HG02759 (cell line): ENCODE measurements at regions not wholly inside any gene's neighbourhood (a gene's known extent, or its start where the extent isn't known, plus 50 kb on each side); places are given as distances from the start of the nearest gene placed in this dataset.

Experiments
- ATAC-seq: cut with Tn5 transposase; IDR thresholded peaks from one replicate; pipeline ENCODE4 v1.9.1; 2021; ENCODE audit warnings: mild to moderate bottlenecking, moderate library complexity; ENCODE audit not compliant: unreplicated experiment

DNA sequence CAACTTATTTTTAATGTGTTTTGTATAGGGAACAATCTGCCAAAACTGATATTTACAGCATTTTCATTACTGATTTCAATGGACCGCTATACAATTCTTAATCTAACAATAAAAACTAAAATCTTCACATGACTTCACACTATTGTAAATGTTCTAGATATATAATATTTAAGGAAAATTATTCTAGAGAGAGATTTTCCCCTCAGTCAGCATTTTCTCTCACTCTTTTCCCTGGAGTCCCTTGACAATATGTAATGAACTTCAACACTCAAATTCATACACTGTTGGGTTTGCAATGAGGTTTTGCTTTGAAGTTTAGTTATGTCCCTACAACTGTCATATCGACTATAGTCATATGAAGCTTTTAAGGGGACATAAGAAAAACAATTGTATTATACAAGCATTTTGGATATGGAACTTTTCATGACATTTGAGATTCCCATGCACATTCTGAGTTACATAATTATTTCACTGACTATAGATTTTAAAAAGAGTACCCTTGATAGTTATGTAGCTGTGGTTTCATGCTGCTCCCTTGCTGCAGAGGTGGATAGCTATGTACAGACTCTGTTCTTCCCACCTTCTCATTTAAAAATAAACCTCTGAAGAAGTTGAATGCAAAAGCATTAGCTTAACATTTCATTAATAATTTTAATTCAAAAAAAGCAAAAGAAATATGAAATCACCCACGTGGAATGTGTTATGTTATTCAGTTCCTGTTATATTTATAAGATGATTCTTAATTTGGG is 338.5 kb downstream of the AKAIN1 start:
- ATAC-seq: no peak

DNA sequence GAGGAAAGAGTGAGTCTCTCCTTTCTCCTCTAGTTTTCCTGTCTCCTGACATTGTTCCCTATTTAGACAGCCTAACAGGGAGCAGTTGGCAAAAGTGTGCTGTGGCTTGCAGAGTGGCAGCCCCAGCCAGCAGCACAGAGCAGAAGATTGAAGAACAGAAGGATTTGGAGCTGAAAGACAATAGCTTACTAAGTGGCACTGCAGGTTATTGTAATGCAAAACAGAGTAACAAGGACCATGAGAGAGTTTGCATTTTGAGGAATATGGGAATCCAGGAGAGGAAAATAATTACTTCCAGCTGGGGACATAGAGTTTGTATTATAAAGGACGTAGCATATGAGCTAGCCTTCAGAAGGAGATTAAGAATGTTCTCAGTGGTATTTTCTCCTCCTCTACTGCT is 342.4 kb downstream of the AKAIN1 start:
- no peak for ATAC-seq

DNA sequence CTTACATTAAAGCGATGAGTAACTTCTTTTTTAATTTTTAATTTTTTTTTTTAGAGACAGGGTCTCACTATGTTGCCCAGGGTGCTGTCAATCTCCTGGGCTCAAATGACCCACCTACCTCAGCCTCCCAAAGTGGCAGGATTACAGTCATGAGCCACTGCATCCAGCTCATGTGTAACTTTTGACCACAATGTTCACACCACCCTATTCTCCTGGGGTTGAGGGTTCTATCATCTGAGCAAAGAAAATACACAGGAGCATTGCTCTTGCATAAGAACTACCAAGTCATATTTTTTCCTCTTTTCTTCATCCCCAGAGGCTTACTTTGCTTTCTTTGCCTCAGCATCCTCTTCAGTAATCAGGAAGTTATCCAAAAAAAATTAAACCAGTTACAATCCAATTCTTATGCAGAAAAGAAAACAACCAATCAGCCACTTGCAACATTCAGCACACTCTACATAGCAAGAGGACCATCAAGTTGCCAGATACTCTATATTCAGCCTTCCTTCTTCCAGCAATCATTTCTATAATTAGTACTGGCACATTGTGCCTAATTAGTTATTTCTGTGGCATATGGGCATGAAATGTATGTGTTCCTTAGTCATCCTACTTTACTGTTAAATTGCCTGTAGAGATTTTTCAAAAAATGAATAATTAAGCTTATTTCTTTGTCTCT is 345.6 kb downstream of the AKAIN1 start:
- no peak for ATAC-seq

DNA sequence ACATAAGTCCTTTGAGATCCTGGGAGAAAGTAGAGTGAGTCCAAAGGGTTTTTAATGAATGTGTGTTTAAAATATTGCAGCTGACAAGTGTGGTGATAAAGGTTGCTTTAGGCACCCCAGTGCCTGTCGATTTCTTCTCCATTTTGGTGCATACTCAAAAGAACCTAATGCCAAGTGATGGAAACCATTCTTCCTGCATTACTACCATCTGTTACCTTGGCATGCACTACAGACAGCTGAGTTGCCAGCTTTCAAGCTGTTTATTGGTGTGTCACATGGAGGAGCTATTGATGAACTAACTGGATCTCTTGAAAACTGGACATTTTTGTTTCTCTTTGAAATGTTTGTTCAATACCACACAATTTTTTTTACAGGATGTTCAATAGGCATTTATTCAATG is 350.0 kb downstream of the AKAIN1 start:
- no peak for ATAC-seq

DNA sequence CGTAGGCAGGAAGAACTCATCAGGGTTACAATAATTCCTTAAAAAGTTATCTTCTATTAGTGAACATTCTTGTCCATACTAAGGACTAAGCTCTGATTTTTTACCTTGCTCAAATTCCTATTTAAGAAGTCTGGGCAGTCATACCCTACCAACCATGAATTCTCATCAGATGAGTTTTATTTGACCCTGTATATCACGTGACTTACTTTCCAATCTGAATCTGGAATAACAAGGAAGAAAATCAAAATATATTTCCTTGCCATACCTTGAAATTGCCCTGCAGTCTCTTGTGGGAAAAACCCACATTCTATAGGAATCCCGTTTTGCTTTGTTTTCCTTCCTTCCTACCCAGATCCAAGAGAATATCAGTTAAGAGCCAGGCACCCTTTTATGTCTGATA is 352.7 kb downstream of the AKAIN1 start:
- ATAC-seq: no peak

DNA sequence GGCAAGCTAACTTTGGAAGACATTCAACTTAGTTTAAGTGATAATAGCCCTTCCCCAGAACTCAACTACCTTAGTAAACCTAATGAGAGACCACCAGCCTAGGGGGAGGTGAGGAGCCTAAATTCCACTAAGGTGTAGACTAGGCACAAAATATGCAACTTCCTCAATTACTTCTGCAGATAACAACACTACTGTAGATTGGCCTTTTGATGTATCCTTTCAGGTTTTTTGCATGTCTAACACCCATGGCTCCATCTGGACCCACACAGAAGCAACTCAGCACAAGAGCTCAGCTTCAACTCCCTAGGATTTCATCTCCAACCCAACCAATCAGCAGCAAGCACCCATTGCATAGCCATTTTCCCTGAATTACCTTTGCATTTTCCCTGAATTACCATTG is 353.3 kb downstream of the AKAIN1 start:
- no peak for ATAC-seq

DNA sequence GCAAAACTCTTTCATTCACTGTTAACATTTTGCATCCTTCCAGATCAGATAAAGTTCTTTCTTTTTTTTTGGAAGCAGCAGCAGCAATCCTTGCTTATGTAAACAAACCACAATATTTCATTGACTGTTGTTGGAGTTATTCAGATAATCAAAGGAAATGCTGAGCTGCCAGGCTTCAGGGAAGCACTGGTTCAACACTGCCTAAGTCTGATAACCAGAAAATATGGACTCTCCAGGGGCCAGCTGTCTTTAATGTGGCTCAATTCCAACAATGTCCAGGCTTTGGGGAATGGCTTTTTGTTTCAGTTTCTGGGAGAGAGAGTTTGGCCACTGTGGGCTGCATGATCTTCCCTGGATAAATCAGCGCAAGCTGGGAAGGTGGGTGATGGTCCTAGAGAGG is 354.3 kb downstream of the AKAIN1 start:
- ATAC-seq: no peak

DNA sequence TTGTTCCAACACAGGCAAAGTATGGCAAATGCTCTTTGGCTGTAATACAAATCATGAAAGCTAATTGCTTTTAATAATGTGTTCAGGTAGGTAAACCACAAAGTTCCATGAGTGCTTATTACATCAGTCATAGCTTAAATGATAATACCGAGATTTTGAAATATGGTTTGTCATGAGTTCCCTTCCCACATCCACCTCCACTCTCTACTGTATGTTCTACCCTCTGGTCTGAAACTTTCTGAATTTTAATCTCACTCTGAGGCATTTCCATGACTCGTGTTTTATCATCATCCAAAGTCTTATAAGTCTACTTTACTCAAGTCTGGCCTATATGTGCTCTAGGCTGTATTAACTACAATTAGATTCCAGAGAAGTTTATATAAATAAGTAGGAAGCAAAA is 354.8 kb downstream of the AKAIN1 start:
- ATAC-seq: no peak

DNA sequence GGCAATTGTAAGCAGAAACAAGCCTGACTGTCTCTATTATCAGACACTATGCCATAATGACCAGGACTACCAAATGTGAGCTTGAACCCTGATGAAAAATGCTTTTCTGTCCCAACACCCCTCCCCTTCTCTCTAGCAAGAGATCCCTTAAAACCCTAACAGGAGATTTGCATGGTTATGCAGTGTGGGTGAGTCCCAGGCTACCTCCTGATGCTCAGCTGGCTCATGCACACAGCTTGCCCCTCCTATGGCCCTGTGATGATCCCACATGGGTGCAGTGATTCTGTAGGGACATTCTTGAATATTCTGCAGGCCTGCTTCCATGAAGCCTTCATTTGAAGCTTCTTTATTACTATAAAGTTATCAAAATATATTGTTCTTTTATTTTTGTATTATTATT is 357.4 kb downstream of the AKAIN1 start:
- ATAC-seq: no peak

DNA sequence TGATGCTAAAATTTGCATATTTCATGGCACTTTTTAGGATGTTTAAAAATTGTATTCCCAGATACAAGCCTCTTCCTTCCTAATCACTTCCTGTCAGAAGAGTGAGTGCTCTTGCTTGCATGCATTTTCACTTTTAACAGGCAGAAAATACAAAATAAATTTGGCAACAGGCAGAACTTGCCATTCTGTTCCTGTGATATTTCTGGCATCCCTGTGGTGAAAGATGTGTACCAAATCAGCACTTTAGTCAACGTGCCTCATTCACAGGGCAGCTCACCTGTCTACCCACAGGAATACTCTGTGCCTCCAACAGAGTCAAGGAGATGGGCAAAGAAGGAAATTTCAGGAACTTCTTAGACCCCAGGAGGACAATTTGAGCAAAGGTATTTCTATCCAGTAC is 360.9 kb downstream of the AKAIN1 start:
- ATAC-seq: no peak

DNA sequence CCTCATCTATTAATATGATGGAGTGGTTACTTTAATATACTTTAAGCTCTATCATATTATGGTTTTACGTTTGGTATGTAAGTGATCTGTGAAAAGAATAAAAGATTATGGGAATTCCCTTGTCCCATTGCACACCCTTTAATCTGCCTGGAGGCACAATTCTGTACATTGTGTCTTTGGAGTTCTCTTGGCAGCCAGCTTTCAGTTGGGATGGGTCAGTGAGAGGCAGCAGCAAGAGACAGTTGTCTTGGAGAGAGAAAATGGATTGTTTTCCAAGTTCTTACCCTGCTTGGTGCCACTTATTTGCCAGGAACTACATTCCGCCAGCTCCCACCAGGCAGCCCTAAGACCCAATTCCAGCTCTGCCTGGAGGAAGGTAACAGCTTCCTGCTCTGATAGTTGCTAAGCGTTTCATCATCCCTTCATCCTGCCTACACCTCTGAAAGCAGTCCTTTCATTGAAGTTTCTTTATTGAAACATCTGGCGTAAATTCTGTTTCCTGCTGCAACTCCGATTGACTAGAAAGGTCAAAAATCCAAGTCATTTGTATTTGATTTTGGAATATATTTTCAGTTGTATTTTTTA is 365.2 kb downstream of the AKAIN1 start:
- ATAC-seq: no peak

DNA sequence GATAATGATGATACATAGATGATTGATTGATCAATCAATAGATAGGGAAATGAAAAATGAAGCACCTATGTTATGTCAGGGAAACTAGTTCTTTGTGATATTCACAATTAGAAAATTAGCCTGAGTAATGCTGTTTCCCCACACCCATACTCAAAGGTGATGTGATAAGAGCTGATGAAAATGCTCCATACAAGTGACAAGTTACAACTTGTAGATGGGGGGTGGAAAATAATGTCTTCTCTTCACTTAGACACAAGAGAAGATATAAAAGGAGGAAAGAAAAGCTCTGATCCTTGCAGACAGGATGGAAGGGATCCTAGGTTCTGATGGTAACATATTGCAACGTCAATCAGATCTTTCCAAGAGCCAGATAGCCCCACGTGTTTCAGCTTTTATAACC is 365.9 kb downstream of the AKAIN1 start:
- no peak for ATAC-seq

DNA sequence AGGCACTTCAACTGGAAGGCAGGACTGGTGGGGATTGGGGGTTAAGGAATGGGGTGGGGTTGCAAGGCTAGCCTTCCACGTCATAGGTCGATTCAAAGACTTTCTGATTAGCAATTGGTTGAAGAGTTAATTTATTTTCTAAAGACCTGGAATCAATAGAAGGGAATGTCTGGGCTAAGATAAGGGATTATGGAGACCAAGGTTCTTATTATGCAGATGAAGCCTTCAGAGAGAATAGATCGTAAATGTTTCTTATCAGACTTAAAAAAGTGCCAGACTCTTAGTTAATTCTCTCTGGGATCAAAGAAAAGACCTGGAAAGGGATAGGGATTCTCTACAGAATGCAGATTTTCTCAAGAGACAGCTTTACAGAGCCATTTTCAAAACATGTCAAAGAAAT is 368.0 kb upstream of the DLGAP1 start:
- no peak for ATAC-seq

DNA sequence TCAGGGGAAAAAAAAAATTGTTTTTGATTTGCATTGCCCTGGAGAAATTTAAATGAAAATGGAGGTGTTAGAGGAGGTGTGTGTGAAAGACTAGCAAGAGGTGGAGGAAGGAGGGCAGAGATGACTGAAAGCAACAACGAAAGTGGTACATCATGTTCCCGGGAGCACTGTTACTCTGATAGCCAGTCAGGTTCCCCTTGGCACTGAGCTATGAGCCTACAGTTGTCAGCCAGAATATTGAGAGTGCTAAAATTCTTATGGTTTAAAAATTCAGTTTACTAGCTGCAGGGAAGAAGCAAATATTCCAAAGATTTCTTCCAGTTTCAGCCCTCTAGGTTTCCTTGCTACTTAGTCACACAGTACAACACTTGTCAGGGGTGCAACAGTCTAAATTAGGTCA is 366.7 kb upstream of the DLGAP1 start:
- ATAC-seq: no peak

DNA sequence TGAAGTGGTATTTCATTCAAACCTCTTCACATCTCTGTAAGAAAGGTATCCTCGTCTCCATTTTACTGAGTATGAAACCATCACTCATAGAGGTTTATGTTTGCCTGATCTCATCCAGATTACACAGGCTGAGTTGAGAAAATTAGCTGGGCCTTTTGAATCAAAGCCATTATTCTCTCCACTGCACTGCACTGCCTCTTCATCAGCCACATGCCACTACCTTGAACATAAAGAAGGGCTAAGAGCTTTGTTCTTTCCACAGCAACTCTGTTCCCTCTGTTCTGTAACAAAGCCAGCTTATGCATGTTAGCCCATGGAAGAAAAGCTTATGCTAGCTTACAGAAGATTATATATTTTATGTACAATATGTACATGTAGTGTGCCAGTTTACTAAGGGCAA is 362.6 kb upstream of the DLGAP1 start:
- ATAC-seq: no peak

DNA sequence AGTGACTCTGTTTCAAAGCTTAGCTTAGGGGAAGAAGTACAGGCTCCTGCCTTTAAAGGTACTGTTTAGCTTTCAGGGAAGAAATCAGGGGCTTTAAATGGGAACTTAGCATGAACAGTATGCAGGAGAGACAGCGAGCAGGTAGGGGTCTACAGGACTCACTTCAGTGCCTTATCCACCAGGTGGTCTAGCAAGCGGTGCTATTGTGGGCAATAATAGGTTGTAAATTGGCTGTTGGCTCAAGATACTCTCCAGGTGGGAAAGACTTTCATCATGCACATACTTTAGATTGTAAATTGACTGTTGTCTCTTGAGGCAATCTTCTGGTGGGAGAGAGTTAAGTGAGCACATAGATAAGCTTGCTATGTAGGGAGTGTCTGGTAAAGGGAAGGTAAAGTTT is 358.6 kb upstream of the DLGAP1 start:
- no peak for ATAC-seq

DNA sequence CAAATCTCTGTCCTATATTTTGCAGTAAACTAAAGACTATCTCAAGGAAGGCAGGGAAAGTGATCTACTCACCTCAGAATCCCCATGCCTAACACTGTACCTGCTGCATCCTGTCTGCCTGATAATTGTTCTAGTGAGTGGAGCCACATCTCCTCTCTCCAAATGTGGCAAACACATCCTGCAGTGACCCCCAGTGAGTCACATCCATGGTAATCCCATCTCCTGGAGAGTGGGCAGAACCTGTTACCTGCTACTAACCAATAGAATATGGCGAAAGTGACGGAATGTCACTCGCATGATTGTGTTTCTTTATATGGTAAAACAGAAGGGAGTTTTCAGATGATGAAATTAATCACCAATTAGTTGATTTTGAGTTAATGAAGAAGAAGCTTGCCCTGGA is 353.8 kb upstream of the DLGAP1 start:
- no peak for ATAC-seq

DNA sequence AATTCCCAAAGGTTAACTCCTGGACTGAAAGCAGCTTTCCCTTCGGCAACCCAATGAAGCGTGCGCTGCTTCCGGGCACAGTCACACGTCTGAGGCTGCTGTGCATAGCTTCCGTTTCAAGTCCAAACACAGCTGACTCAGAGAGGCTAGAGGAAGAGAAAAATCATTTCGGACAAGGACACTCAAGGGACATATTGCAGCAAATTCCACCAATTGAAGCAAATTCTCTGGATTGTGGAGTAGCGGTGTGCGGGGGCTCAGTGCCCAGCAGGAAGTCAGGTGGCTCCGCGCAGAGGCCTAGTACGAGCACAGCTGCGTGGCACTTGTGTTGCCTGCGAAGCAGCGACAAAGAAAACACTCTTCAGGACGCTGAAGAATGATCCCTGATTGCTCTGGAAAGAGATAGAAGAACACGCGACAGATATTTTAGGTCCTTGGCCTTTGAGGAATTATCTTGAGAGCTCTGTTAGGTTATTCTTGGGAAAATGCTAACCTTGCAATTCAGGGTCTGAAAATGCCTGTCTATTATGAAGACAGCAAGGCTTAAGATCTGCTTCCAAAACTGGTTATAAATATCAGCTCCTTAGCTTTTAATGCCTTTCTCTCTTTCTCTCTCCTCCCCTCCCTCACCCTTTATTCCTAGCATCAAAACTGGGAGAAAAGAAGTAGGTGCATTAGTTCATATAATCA is 352.6 kb upstream of the DLGAP1 start:
- no peak for ATAC-seq

DNA sequence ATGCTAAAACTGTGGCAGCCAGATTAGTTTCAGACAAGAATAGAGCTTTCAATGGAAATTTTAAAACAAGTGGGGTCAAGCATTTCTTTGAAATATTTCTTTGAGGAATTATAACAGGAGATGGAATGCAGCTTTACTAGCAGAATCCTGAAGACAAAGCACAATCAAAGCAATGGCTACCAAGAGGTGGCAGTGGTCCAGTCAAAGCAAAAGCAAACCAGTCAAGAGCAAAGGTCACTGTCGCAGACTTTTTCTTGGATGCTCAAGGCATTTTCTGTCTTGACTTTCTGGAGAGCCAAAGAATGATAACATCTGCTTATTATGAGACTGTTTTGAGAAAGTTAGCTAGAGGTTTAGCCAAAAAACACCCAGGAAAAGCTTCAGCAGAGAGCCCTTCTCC is 351.2 kb upstream of the DLGAP1 start:
- ATAC-seq: no peak

DNA sequence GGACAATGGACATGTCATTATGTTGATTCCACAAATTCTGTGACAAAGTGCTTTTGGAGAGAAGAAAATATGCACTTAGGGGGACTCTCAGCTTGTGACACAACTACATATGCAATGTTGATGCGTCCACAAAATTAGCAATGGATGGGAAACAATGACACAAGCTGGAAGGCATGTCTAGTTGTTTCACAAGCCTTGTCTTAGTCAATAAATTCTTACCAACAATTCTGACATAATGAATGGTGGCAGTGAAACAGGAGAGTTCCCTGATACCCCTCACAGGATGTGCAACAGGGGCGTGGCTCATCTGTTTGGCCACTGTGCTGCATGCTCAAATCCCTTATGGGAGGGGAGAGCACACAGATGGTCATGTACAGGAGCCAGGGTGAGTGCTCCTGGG is 347.2 kb upstream of the DLGAP1 start:
- no peak for ATAC-seq

DNA sequence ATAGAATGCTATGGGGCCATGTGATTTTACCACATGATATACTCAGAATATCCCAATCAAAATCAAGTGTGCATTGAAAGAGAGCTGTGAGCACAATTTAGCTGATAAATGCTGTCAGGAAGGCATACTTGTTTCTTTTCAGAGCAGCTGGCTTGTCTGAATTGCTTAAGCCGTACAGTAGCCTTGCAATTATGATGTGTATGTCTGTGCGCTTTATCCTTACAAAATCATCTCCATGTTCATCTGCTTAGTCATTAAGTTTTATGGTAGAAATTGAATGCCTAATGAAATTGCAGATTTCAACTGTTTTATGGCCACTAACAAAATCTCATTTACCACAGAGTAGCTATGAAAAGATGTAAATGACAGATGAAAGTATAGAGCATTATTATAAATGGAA is 346.0 kb upstream of the DLGAP1 start:
- no peak for ATAC-seq
